D721Med (cell line): ENCODE measurements at regions not wholly inside any gene's neighbourhood (a gene's known extent, or its start where the extent isn't known, plus 50 kb on each side); places are given as distances from the start of the nearest gene placed in this dataset.

Source experiments
- DNase-seq: peaks from one replicate; pipeline ENCODE4 v3.0.0; 2011; ENCODE audit warnings: low spot score; ENCODE audit not compliant: insufficient read length
- FAIRE-seq: peaks from 2 replicates; lab custom pipeline; 2011; peaks lifted over from hg19 to GRCh38; lab: Jason Lieb, UNC
- TF ChIP-seq, protein P1 (sequence below): IDR thresholded peaks from 2 replicates; pipeline ENCODE4 v1.5.1; 2012; ENCODE audit warnings: mild to moderate bottlenecking, control low read depth; ENCODE audit not compliant: insufficient read depth; ENCODE audit errors: missing control alignments

DNA sequence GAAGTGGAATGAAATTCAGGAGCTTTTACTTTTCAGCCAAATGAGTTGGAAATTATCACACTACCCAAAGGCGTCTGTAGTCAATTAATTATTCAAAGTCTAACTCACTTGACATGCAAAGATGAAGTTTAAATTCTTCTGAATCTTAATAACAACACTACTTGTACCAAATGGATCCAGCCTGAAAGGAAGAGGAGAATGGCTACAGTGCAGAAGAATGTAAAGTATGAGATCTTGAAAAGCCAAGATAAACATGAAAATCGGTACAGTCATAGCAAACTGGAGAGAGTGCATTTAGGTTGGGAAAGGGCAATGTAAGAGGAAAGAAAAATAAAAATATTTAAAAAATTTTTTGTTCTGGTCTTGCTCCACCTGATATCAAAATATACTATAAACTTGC lies 195.5 kb downstream of the SIM1 start:
- FAIRE-seq = no peak
- no peak for DNase-seq
- TF ChIP-seq, protein P1, sequence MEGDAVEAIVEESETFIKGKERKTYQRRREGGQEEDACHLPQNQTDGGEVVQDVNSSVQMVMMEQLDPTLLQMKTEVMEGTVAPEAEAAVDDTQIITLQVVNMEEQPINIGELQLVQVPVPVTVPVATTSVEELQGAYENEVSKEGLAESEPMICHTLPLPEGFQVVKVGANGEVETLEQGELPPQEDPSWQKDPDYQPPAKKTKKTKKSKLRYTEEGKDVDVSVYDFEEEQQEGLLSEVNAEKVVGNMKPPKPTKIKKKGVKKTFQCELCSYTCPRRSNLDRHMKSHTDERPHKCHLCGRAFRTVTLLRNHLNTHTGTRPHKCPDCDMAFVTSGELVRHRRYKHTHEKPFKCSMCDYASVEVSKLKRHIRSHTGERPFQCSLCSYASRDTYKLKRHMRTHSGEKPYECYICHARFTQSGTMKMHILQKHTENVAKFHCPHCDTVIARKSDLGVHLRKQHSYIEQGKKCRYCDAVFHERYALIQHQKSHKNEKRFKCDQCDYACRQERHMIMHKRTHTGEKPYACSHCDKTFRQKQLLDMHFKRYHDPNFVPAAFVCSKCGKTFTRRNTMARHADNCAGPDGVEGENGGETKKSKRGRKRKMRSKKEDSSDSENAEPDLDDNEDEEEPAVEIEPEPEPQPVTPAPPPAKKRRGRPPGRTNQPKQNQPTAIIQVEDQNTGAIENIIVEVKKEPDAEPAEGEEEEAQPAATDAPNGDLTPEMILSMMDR = no peak

DNA sequence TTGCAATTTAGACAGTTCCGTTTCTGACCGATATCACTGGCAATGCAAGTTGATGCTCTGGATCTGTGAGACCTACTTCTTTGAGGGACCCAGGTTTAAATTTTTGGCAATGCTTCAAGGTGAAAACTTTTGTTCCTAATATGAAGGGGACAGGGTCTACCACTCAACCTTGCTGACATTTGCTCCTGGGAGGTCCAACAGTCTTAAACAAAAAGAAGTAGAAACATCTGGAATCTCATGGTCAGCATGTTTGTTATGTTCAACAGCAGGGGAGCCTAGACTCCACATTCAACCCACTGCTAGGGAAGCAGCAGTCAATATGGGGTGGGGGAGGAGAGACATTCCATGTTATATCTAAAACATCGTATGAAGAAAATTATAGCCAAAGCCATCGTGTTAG lies 196.4 kb downstream of the SIM1 start:
- DNase-seq = no peak
- FAIRE-seq = no peak
- TF ChIP-seq, protein P1 = no peak

DNA sequence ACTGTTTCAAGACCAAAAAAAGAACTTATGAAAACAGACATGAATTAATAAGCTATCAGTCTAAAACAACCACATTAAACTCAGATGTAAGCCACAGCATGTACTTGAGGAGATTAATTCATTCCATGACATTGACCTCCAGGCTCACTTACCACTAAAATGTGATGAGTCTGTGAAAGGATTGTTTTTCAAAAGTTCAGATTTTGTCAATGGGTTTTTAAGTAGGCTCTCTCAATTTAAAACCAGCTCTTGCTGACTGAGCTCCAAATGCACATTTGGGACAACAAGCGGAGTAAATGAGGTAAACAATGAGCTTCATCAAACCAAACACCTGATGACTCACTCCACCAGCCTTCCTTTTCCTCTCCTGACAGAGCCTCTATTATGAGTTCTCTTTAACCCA lies 197.0 kb downstream of the SIM1 start:
- DNase-seq (no peak), FAIRE-seq (no peak)
- TF ChIP-seq, protein P1 = no peak

DNA sequence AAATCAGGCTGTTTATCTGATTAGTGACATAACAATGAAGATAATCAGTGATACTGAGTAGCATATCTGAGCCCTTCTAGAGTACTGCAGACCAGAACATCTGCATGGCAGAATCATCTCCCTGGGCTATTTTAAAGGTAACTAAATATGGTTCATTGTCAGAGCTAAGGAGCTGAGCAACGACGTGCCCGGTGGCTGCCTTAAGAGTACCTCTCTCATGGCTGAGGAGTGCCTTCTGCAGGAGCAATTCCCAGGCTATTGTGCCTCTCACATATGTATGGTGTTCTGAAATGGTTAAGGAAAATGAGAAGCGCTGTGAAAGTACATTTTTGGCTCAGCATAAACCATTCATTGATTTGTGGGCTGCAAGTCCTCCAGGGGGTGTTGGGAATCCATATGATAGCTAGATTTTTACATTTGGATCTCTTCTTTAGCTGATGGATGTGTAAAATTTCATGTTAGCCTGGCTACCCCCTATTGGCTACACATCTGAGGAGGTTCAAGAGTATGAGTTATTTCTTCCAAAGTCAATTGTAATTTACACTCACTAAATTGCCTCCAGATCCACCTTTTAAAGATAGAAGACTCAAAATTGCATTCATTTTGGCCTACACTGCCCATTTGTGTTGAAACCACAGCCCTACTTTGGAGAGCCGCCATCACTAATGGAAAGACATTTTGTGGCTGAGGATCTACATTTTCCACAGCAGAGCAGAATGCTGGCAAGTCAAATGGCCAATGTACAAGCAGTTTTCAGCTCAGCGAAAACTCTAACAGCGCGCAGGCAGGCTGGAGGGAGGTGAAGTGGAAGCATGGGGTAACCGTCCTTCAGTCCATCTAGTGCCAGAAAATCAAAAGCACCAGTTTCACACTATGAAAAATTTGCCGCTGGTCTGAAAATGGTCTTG lies 198.0 kb downstream of the SIM1 start:
- DNase-seq (no peak), FAIRE-seq (no peak)
- TF ChIP-seq, protein P1 = no peak

DNA sequence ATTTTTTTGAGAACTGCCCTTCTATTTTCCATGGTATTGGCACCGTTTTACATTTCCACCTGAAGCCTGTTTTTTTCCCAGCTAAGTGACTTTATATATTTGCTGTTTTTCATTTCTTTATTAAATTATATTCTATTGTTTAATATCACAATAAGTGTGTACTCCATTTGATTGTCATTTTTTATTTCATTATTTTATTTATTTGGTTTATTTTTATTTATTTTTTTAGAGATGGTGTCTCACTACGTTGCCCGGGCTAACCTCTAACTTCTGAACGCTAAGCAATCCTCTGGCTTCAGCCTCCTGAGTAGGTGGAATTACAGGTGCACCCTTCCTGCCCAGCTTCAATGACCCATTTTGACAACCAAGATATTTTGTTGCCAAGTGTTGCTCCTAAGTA lies 202.6 kb downstream of the SIM1 start:
- TF ChIP-seq, protein P1 = no peak
- DNase-seq = no peak
- no peak for FAIRE-seq

DNA sequence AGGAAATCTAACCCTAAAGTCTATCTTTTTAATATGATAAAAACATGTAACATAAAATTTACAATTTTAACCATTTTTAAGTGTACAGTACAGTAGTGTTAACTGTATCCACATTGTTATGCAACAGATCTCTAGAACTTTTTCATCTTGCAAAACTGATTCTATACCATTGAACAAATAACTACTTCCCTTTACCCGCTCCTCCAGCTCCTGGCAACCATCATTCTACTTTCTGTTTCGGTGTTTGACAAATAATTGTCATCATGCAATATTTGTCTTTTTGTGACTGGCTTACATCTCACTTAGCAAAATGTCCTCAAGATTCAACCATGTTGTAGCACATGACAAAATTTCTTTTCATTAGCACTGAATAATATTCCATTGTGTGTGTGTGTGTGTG lies 203.2 kb downstream of the SIM1 start:
- TF ChIP-seq, protein P1 = no peak
- no peak for FAIRE-seq
- DNase-seq = no peak

DNA sequence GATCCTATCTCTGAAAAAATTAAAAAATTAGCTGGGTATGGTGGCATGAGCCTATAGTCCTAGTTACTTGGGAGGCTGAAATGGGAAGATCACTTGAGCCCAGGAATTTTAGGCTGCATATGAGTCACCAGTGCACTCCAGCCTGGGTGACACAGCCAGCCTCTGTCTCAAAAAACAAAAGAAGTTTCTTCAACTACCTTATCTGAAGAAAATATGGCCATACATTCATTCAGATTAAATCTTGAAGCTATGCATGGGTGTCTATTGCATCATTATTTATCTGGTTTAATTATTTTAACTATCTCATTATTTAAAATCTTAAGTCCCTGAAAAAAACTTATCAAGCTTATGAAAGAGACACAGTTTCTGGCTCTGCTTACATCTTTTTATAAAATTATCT lies 204.1 kb downstream of the SIM1 start:
- TF ChIP-seq, protein P1 = no peak
- FAIRE-seq (no peak), DNase-seq (no peak)
